ENCODE measurements at regions not wholly inside any gene's neighbourhood (a gene's known extent, or its start where the extent isn't known, plus 50 kb on each side); places are given as distances from the start of the nearest gene placed in this dataset.
"Not testable (repeated sequence)": the region's sequence is repeated elsewhere in the genome, so short reads cannot be mapped to it uniquely, and the experiment has no call there.

DNA sequence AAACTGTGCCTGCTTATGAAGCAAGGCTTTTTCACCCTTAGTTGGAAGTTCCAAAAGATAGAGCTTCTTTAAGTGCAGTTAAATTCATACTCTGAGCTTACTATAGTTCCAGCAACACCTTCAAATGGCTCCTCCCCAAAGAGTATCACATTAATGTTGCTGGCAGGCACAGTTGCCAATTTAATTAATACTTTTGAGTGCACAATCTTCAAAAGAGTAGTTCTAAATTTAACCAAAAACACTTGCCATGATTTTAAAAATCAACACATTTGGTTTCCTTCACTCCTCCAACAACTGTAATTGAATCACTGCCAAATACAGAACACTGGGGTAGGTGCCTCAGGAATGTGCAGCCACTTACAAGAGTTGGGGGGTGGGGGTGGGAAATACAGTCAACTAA is 150.6 kb upstream of the UBE2E3 start:
- no peaks in the 10 kb centered on the region for H3K36me3 ChIP-seq (replicated peaks)
- no peak overlapping the region for H3K4me3 ChIP-seq (ENCODE audit: low read depth, low read length)
- TF ChIP-seq, protein P1, sequence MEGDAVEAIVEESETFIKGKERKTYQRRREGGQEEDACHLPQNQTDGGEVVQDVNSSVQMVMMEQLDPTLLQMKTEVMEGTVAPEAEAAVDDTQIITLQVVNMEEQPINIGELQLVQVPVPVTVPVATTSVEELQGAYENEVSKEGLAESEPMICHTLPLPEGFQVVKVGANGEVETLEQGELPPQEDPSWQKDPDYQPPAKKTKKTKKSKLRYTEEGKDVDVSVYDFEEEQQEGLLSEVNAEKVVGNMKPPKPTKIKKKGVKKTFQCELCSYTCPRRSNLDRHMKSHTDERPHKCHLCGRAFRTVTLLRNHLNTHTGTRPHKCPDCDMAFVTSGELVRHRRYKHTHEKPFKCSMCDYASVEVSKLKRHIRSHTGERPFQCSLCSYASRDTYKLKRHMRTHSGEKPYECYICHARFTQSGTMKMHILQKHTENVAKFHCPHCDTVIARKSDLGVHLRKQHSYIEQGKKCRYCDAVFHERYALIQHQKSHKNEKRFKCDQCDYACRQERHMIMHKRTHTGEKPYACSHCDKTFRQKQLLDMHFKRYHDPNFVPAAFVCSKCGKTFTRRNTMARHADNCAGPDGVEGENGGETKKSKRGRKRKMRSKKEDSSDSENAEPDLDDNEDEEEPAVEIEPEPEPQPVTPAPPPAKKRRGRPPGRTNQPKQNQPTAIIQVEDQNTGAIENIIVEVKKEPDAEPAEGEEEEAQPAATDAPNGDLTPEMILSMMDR (IDR thresholded peaks at IDR 0.05; ENCODE audit: low read depth, low read length, missing control alignments), result no peak
- DNase-seq, result no peak
- in situ Hi-C loops (cut with HindIII; ENCODE audit: low pct_ligation_motif_present, low sequenced_read_pairs), result no loop called here
- no peaks in the 10 kb centered on the region for H3K27me3 ChIP-seq (replicated peaks)
- H3K27ac ChIP-seq, result no peak overlapping the region

DNA sequence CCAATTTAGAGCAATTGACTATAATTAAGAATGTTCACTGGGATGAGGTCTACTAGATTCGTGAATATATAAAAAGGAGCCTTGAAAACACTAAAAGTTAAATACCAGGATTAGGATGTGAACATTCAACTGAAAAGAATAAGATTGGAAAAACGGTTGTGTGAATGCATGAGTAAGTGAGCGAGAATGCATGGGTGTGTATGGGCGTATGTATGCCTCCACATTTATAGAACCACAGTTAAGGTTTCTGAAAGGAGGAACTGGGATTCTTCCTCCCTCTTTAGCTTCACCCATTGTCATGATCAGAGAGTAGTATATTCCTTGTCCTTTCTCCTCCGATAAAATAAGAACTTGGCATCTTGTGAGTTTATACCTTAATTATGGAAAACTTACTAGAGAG is 151.1 kb upstream of the UBE2E3 start:
- DNase-seq, result peak; percentile 9
- TF ChIP-seq, protein P1 (IDR thresholded peaks at IDR 0.05; ENCODE audit: low read depth, low read length, missing control alignments), result no peak
- Histone ChIP-seq H3K4me3 (ENCODE audit: low read depth, low read length) (no peak overlapping the region), H3K27ac (no peak overlapping the region), H3K27me3 (replicated peaks) (no peaks in the 10 kb centered on the region), H3K36me3 (replicated peaks) (no peaks in the 10 kb centered on the region)
- in situ Hi-C loops (cut with HindIII; ENCODE audit: low pct_ligation_motif_present, low sequenced_read_pairs), result no loop called here

DNA sequence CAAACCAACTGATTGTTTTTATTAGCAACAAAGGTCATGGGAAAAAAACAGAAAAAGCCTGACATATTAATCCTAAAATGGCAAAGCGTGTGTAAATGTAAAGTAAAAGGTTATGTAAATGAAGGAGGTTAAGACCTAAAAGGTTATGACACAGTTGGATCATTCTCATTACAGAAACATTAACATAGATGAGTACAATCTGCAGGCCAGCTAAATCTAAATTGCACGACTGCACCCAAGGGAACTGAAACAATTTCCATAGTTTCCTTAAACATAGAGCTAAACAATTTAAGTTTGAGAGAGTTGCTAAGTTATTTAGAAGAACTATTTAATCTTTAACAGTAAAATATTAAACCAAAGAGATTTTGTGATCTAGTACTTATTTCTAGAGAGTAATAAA is 151.6 kb upstream of the UBE2E3 start:
- TF ChIP-seq, protein P1 (IDR thresholded peaks at IDR 0.05; ENCODE audit: low read depth, low read length, missing control alignments), result no peak
- H3K27ac ChIP-seq, result no peak overlapping the region
- in situ Hi-C loops (cut with HindIII; ENCODE audit: low pct_ligation_motif_present, low sequenced_read_pairs), result no loop called here
- DNase-seq, result no peak
- H3K4me3 ChIP-seq (ENCODE audit: low read depth, low read length), result no peak overlapping the region
- H3K27me3 ChIP-seq (replicated peaks), result no peaks in the 10 kb centered on the region
- no peaks in the 10 kb centered on the region for H3K36me3 ChIP-seq (replicated peaks)

DNA sequence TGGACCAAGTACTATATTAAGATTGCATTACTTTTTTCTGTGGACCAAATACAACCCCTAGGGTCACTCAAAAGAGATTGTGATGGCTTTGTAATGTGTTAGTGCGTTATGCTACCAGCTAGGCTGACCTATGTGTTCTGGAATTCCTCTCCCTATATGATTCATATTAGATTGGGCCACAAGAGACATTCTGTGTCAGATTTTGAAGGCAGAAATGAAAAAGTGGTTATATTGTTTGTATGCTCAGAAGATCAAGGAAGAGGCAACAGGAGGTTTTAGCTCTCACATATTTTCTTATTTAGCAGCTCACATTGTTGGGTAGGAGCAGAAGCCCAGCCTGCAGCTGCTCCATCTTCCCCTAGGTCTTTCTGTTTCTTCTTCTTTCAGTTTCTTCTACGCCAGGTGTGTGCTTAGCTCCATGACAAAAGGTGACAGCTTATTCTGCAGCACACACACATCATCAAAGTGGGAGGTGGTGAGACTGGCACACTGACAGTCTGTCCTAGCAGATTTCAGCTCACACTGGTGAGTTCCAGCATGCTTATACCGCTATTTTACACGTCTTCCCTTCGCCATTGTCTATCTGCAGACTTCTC is 156.8 kb upstream of the UBE2E3 start:
- DNase-seq, result peak; percentile 66
- H3K27me3 ChIP-seq (replicated peaks), result no peaks in the 10 kb centered on the region
- in situ Hi-C loops (cut with HindIII; ENCODE audit: low pct_ligation_motif_present, low sequenced_read_pairs), result no loop called here
- TF ChIP-seq, protein P1 (IDR thresholded peaks at IDR 0.05; ENCODE audit: low read depth, low read length, missing control alignments), result no peak
- no peak overlapping the region for H3K27ac ChIP-seq
- no peak overlapping the region for H3K4me3 ChIP-seq (ENCODE audit: low read depth, low read length)
- no peaks in the 10 kb centered on the region for H3K36me3 ChIP-seq (replicated peaks)

DNA sequence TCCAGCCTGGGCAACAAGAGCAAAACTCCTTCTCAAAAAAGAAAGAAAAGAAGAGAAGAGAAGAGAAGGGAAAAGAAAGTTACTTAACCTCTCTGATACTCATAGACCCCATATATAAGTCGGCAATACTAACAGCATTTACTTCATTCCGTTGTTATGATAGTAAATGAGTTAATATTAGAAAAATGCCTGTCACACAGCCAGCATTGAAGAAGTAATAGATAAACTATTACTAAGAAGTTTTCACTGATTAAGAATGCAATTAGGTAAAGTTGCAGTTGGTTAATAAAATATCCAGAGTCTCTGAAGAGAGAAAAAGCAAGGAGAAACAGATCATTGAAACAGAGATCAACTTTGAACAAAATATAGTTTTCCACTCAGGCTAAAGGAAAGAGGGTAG is 161.3 kb upstream of the UBE2E3 start:
- Histone ChIP-seq H3K27me3 (replicated peaks) (no peaks in the 10 kb centered on the region), H3K36me3 (replicated peaks) (no peaks in the 10 kb centered on the region), H3K4me3 (ENCODE audit: low read depth, low read length) (no peak overlapping the region), H3K27ac (no peak overlapping the region)
- TF ChIP-seq, protein P1 (IDR thresholded peaks at IDR 0.05; ENCODE audit: low read depth, low read length, missing control alignments), result no peak
- DNase-seq, result no peak
- in situ Hi-C loops (cut with HindIII; ENCODE audit: low pct_ligation_motif_present, low sequenced_read_pairs), result no loop called here

DNA sequence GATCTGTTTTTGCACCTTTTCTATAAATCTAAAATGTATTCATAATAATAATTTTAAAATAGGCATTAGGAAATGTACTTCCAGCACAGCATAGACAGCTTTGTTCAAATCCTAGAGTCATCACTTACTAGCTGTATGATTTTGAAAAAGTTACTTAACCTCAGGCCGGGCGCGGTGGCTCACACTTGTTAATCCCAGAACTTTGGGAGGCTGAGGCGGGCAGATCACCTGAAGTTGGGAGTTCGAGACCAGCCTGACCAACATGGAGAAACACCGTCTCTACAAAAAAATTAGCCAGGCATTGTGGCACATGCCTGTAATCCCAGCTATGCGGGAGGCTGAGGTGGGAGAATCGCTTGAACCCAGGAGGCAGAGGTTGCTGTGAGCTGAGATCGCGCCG is 161.7 kb upstream of the UBE2E3 start:
- H3K36me3 ChIP-seq (replicated peaks); in situ Hi-C loops (cut with HindIII; ENCODE audit: low pct_ligation_motif_present, low sequenced_read_pairs); DNase-seq; H3K27me3 ChIP-seq (replicated peaks); H3K4me3 ChIP-seq (ENCODE audit: low read depth, low read length); H3K27ac ChIP-seq: not testable (repeated sequence)

All from brain microvascular endothelial cell (primary cell).